H1 (cell line): ENCODE measurements at regions not wholly inside any gene's neighbourhood (a gene's known extent, or its start where the extent isn't known, plus 50 kb on each side); places are given as distances from the start of the nearest gene placed in this dataset.
A peak's percentile ranks its signal among the peaks of the same experiment; 100 is the strongest.

Experiments
- CTCF ChIA-PET: fragments of 300-600 bp; sonication (Branson Sonifier 250); formaldehyde crosslinking; loops from one replicate; lab custom pipeline; 2021; ENCODE audit not compliant: partially characterized antibody; lab: Charles Lee
- POLR2A ChIA-PET: fragments of 300-600 bp; sonication (Branson Sonifier 250); formaldehyde crosslinking; loops from one replicate; lab custom pipeline; 2021; ENCODE audit warnings: inconsistent platforms; ENCODE audit not compliant: partially characterized antibody; lab: Charles Lee
- DNase-seq, 2 experiments: peaks; one replicate each; pipeline versions ENCODE4 v3.0.0 to v3.0.0-alpha.2; 2010 to 2022; ENCODE audit warnings: low spot score in 2 of 2, low read depth in 1 of 2, mixed read lengths in 1 of 2
- FAIRE-seq: peaks from 2 replicates; lab custom pipeline; 2011; peaks lifted over from hg19 to GRCh38; lab: Jason Lieb, UNC
- H2AFZ ChIP-seq: 2 replicates; pipeline ENCODE4 v1.8.1; 2012; ENCODE audit warnings: low read length, inconsistent platforms
- H2AK5ac ChIP-seq: 2 replicates; pipeline ENCODE4 v1.6.1; 2013; ENCODE audit warnings: low read depth, low read length
- H2BK120ac ChIP-seq: replicated peaks from 2 replicates; pipeline ENCODE3; 2013; ENCODE audit warnings: low read depth, low read length, inconsistent platforms
- H2BK12ac ChIP-seq: 2 replicates; pipeline ENCODE4 v1.6.1; 2013; ENCODE audit warnings: low read depth, low read length
- H2BK15ac ChIP-seq: 2 replicates; pipeline ENCODE4 v1.6.1; 2013; ENCODE audit warnings: low read length
- H2BK20ac ChIP-seq: 2 replicates; pipeline ENCODE4 v1.6.1; 2013; ENCODE audit warnings: low read length
- H2BK5ac ChIP-seq: 2 replicates; pipeline ENCODE4 v1.6.1; 2013; ENCODE audit warnings: low read depth, low read length
- H3K14ac ChIP-seq: 2 replicates; pipeline ENCODE4 v1.6.1; 2013; ENCODE audit warnings: inconsistent platforms; ENCODE audit not compliant: insufficient read length
- H3K18ac ChIP-seq: 2 replicates; pipeline ENCODE4 v1.6.1; 2013; ENCODE audit warnings: low read length; ENCODE audit errors: extremely low read depth
- H3K23ac ChIP-seq: 2 replicates; pipeline ENCODE4 v1.6.1; 2013; ENCODE audit warnings: inconsistent platforms; ENCODE audit not compliant: insufficient read length
- H3K23me2 ChIP-seq: 2 replicates; pipeline ENCODE4 v1.6.1; 2013; ENCODE audit warnings: low read depth, low read length
- H3K27ac ChIP-seq: 2 replicates; pipeline ENCODE4 v1.6.1; 2011; ENCODE audit warnings: low read depth, low read length, inconsistent platforms
- H3K27me3 ChIP-seq, 4 experiments: replicated peaks in 1 of 4; 1 replicate in 1 of 4; 2 replicates in 3 of 4; pipeline versions ENCODE4 v1.6.1 to v1.8.1; 2011 to 2013; ENCODE audit warnings: low read length in 3 of 4, mild to moderate bottlenecking in 3 of 4, inconsistent platforms in 2 of 4, mixed read lengths in 2 of 4, moderate library complexity in 1 of 4; ENCODE audit not compliant: control insufficient read depth in 3 of 4, insufficient read depth in 3 of 4; ENCODE audit errors: extremely low read depth in 1 of 4
- H3K36me3 ChIP-seq, 4 experiments: 2 replicates each; pipeline versions ENCODE4 v1.6.1 to v1.8.1; 2011 to 2013; ENCODE audit warnings: mild to moderate bottlenecking in 4 of 4, low read length in 3 of 4, moderate library complexity in 2 of 4, control low read depth in 1 of 4, inconsistent platforms in 1 of 4; ENCODE audit not compliant: insufficient read depth in 4 of 4, control insufficient read depth in 2 of 4
- H3K4ac ChIP-seq: replicated peaks from 2 replicates; pipeline ENCODE3; 2013; ENCODE audit warnings: low read length, low read depth, mixed read lengths, inconsistent platforms; ENCODE audit not compliant: insufficient read length
- H3K4me1 ChIP-seq, 4 experiments: replicated peaks in 1 of 4; 1 replicate in 1 of 4; 2 replicates in 3 of 4; pipeline versions ENCODE4 v1.6.1 to v1.8.1; 2011 to 2013; ENCODE audit warnings: low read length in 3 of 4, inconsistent platforms in 2 of 4, mixed read lengths in 1 of 4; ENCODE audit not compliant: insufficient read depth in 4 of 4, control insufficient read depth in 3 of 4
- H3K4me2 ChIP-seq, 2 experiments: 2 replicates each; pipeline versions ENCODE4 v1.6.1 to v1.8.1; 2011 to 2013; ENCODE audit warnings: low read depth in 2 of 2, low read length in 2 of 2, control low read depth in 1 of 2, inconsistent platforms in 1 of 2, mild to moderate bottlenecking in 1 of 2; ENCODE audit not compliant: insufficient read depth in 1 of 2
- H3K4me3 ChIP-seq, 4 experiments: fragments of 200-600, 300-600 bp in 1 of 4; sonication (generic), shearing (Covaris generic), sonication (Bioruptor Twin) in 1 of 4; 2 replicates each; pipeline versions ENCODE4 v1.5.1 to v1.8.1; 2011 to 2016; ENCODE audit warnings: low read length in 4 of 4, low read depth in 3 of 4, control low read depth in 2 of 4, inconsistent platforms in 2 of 4, mild to moderate bottlenecking in 2 of 4, mixed read lengths in 1 of 4, moderate library complexity in 1 of 4; ENCODE audit not compliant: insufficient read depth in 2 of 4; ENCODE audit errors: extremely low read depth in 1 of 4
- H3K56ac ChIP-seq: replicated peaks from 2 replicates; pipeline ENCODE3; 2013; ENCODE audit warnings: low read depth, mild to moderate bottlenecking, mixed read lengths, low read length, inconsistent platforms; ENCODE audit not compliant: insufficient read length
- H3K79me1 ChIP-seq: 2 replicates; pipeline ENCODE4 v1.6.1; 2013; ENCODE audit warnings: low read depth, low read length, control low read depth
- H3K79me2 ChIP-seq, 2 experiments: 2 replicates each; pipeline versions ENCODE4 v1.6.1 to v1.8.1; 2012 to 2013; ENCODE audit warnings: low read length in 2 of 2, mild to moderate bottlenecking in 2 of 2, inconsistent platforms in 1 of 2; ENCODE audit not compliant: insufficient read depth in 2 of 2, control insufficient read depth in 1 of 2
- H3K9ac ChIP-seq, 4 experiments: replicated peaks in 1 of 4; 1 replicate in 1 of 4; 2 replicates in 3 of 4; pipeline versions ENCODE4 v1.6.1 to v1.8.1; 2011 to 2013; ENCODE audit warnings: low read depth in 3 of 4, low read length in 3 of 4, control low read depth in 2 of 4, mild to moderate bottlenecking in 2 of 4, moderate library complexity in 2 of 4, inconsistent platforms in 1 of 4; ENCODE audit errors: extremely low read depth in 1 of 4
- H3K9me3 ChIP-seq, 2 experiments: 2 replicates each; pipeline versions ENCODE4 v1.6.1 to v1.8.1; 2012 to 2013; ENCODE audit warnings: mild to moderate bottlenecking in 2 of 2, moderate library complexity in 2 of 2, control low read depth in 1 of 2, inconsistent platforms in 1 of 2, low read depth in 1 of 2, low read length in 1 of 2, mixed read lengths in 1 of 2; ENCODE audit not compliant: insufficient read depth in 2 of 2
- H4K20me1 ChIP-seq, 2 experiments: replicated peaks in 1 of 2; 2 replicates each; pipeline versions ENCODE3 to v1.8.1; 2011 to 2013; ENCODE audit warnings: inconsistent platforms in 2 of 2, low read length in 2 of 2, mild to moderate bottlenecking in 1 of 2; ENCODE audit not compliant: insufficient read depth in 2 of 2, control insufficient read depth in 1 of 2
- H4K5ac ChIP-seq: 2 replicates; pipeline ENCODE4 v1.6.1; 2013; ENCODE audit warnings: low read length, low read depth, mixed read lengths, inconsistent platforms; ENCODE audit not compliant: insufficient read length
- H4K8ac ChIP-seq: 2 replicates; pipeline ENCODE4 v1.8.0; 2013; ENCODE audit warnings: mild to moderate bottlenecking, moderate library complexity, low read length, inconsistent platforms; ENCODE audit not compliant: insufficient read depth; ENCODE audit errors: extremely low read depth
- H4K91ac ChIP-seq: replicated peaks from 2 replicates; pipeline ENCODE3; 2013; ENCODE audit warnings: low read length, mixed read lengths, inconsistent platforms; ENCODE audit not compliant: insufficient read length
- ATF2 ChIP-seq: IDR thresholded peaks from 2 replicates; pipeline ENCODE4 v1.6.1; 2012; ENCODE audit warnings: low read length, inconsistent platforms
- BACH1 ChIP-seq: IDR thresholded peaks from 2 replicates; pipeline ENCODE4 v1.6.1; 2012; ENCODE audit warnings: low read length, improper control_type of control experiment
- BRCA1 ChIP-seq: IDR thresholded peaks from 2 replicates; pipeline ENCODE4 v1.6.1; 2012; ENCODE audit warnings: low read depth, low read length, improper control_type of control experiment
- EGR1 ChIP-seq: IDR thresholded peaks from 2 replicates; pipeline ENCODE4 v1.6.1; 2011; ENCODE audit warnings: low read depth, low read length, borderline replicate concordance
- EP300 ChIP-seq, 2 experiments: IDR thresholded peaks; 1 replicate in 1 of 2; 2 replicates in 1 of 2; pipeline ENCODE4 v1.6.1; 2011 to 2012; ENCODE audit warnings: low read depth in 2 of 2, low read length in 2 of 2, mild to moderate bottlenecking in 2 of 2, borderline replicate concordance in 1 of 2, inconsistent platforms in 1 of 2, moderate library complexity in 1 of 2
- KDM5A ChIP-seq: fragments of 200-600 bp; IDR thresholded peaks from 2 replicates; pipeline ENCODE4 v1.7.1; 2012; ENCODE audit warnings: mild to moderate bottlenecking, low read length, inconsistent platforms, mixed read lengths
- PHF8 ChIP-seq: fragments of 200-600 bp; sonication (generic); conservative IDR thresholded peaks from 2 replicates; pipeline ENCODE4 v1.7.1; 2012; ENCODE audit warnings: low read depth, mild to moderate bottlenecking, inconsistent platforms, low read length, moderate library complexity
- SUZ12 ChIP-seq: fragments of 200-600 bp; sonication (generic); IDR thresholded peaks from 2 replicates; pipeline ENCODE4 v1.6.1; 2012; ENCODE audit warnings: mild to moderate bottlenecking, inconsistent platforms, low read length, moderate library complexity, mixed read lengths
- TCF12 ChIP-seq: IDR thresholded peaks from 2 replicates; pipeline ENCODE4 v1.6.1; 2011; ENCODE audit warnings: low read depth, mild to moderate bottlenecking, low read length
- WGBS, 2 experiments: shearing (Covaris generic) in 1 of 2; methylation state at CpG; one replicate each; pipeline versions ENCODE4 v1.1.6 to v1.1.7; 2013 to 2015; ENCODE audit warnings: low lambda C conversion rate in 2 of 2, mixed read lengths in 2 of 2, inconsistent platforms in 1 of 2, low coverage in 1 of 2, missing lambda C conversion rate in 1 of 2; ENCODE audit not compliant: insufficient replicate concordance in 2 of 2, insufficient coverage in 1 of 2, insufficient read length in 1 of 2; ENCODE audit errors: extremely low coverage in 1 of 2, missing lambda C conversion rate in 1 of 2; 5-methylcytosine and 5-hydroxymethylcytosine counted together

GRCh38 chr6:26739811-26740210 lies 80.3 kb upstream of the ZNF322 start:
- no peak for TF ChIP-seq EP300 (IDR thresholded peaks at IDR 0.05; ENCODE audit: borderline replicate concordance in 1 of 2, low read depth in 2 of 2, low read length in 2 of 2)
- TF ChIP-seq ATF2, result no peak
- no peak for TF ChIP-seq BACH1
- TF ChIP-seq PHF8, result no peak
- no peak for TF ChIP-seq KDM5A
- no peak for TF ChIP-seq BRCA1
- TF ChIP-seq EGR1, result no peak
- no peak for TF ChIP-seq TCF12
- no peak for TF ChIP-seq SUZ12
- POLR2A ChIA-PET, result no interaction called here
- H3K14ac ChIP-seq, result no peak overlapping the region

More at GRCh38 chr6:26739811-26740210, 80.3 kb upstream of the ZNF322 start:
- Histone ChIP-seq H3K79me2 (no peaks in the 10 kb centered on the region), H2AK5ac (no peak overlapping the region), H3K23ac (no peak overlapping the region), H3K4me1 (no peaks in the 10 kb centered on the region), H3K4ac (no peak overlapping the region), H2BK5ac (no peak overlapping the region), H3K18ac (no peak overlapping the region), H3K56ac (no peak overlapping the region), H2BK20ac (no peak overlapping the region), H3K79me1 (no peaks in the 10 kb centered on the region), H3K9me3 (peaks cover 3 to 8% of the 10 kb centered on the region in 2 experiments; a peak in 1 of 4 replicates), H2BK120ac (no peak overlapping the region), H3K9ac (no peak overlapping the region), H3K27ac (no peak overlapping the region), H4K91ac (no peak overlapping the region), H4K8ac (no peak overlapping the region), H4K20me1 (no peaks in the 10 kb centered on the region), H2BK12ac (no peak overlapping the region), H3K36me3 (no peaks in the 10 kb centered on the region), H2BK15ac (no peak overlapping the region), H3K27me3 (peaks cover 0 to 3% (median 0%) of the 10 kb centered on the region in 4 experiments; a peak in 2 of 7 replicates), H3K4me3 (no peak overlapping the region), H4K5ac (no peak overlapping the region), H3K4me2 (no peak overlapping the region), H2AFZ (no peak overlapping the region), H3K23me2 (peaks cover 5% of the 10 kb centered on the region; the same call in 1 of the 2 replicates)
- FAIRE-seq (no peak), DNase-seq (peak in 1 of 2 experiments; percentile 33)
- CTCF ChIA-PET, result no interaction called here
- 86% methylated on average over 7 of the region's 7 CpGs; no CpG with 5 or more reads in 1 of the 2 experiments for whole genome bisulfite sequencing, 2 experiments
